Loucy (cell line): ENCODE measurements at regions not wholly inside any gene's neighbourhood (a gene's known extent, or its start where the extent isn't known, plus 50 kb on each side); places are given as distances from the start of the nearest gene placed in this dataset.

Source experiments
- H2AFZ ChIP-seq: fragments of 200-600 bp; sonication (generic); 2 replicates; pipeline ENCODE4 v1.6.0; 2016; ENCODE audit warnings: antibody characterized with exemption, mild to moderate bottlenecking, low read length, moderate library complexity
- H3F3A ChIP-seq: fragments of 200-600 bp; 2 replicates; pipeline ENCODE4 v1.6.0; 2016; ENCODE audit warnings: antibody characterized with exemption, low read depth, mild to moderate bottlenecking
- H3K27me3 ChIP-seq: fragments of 200-600 bp; sonication (generic); 2 replicates; pipeline ENCODE4 v1.6.1; 2014; ENCODE audit warnings: low read length, mild to moderate bottlenecking; ENCODE audit not compliant: insufficient read depth, poor library complexity, severe bottlenecking
- H3K36me3 ChIP-seq: fragments of 200-600 bp; sonication (generic); 2 replicates; pipeline ENCODE4 v1.6.1; 2016; ENCODE audit warnings: low read length; ENCODE audit not compliant: insufficient read depth
- H3K4me1 ChIP-seq: fragments of 200-600 bp; sonication (generic); 2 replicates; pipeline ENCODE4 v1.5.1; 2014; ENCODE audit warnings: low read length, mild to moderate bottlenecking; ENCODE audit not compliant: insufficient read depth, poor library complexity, severe bottlenecking
- H3K4me2 ChIP-seq: fragments of 200-600 bp; sonication (generic); 2 replicates; pipeline ENCODE4 v1.6.0; 2014; ENCODE audit warnings: antibody characterized with exemption, low read length, low read depth, mild to moderate bottlenecking; ENCODE audit not compliant: poor library complexity, severe bottlenecking
- H3K4me3 ChIP-seq: fragments of 200-600 bp; sonication (generic); 2 replicates; pipeline ENCODE4 v1.5.1; 2014; ENCODE audit warnings: low read length, mild to moderate bottlenecking, mixed read lengths; ENCODE audit not compliant: poor library complexity, severe bottlenecking
- H3K79me2 ChIP-seq: fragments of 200-600 bp; sonication (generic); 2 replicates; pipeline ENCODE4 v1.6.1; 2014; ENCODE audit warnings: low read length; ENCODE audit not compliant: insufficient read depth
- H3K9ac ChIP-seq: fragments of 200-600 bp; sonication (generic); 2 replicates; pipeline ENCODE4 v1.6.0; 2014; ENCODE audit warnings: mild to moderate bottlenecking, low read depth, low read length, moderate library complexity; ENCODE audit not compliant: poor library complexity, severe bottlenecking
- H3K9me2 ChIP-seq: fragments of 200-600 bp; sonication (generic); replicated peaks from 2 replicates; pipeline ENCODE4 v1.6.1; 2016; ENCODE audit warnings: low read depth, low read length, mixed read lengths
- H3K9me3 ChIP-seq: fragments of 200-600 bp; sonication (generic); 2 replicates; pipeline ENCODE4 v1.6.1; 2014; ENCODE audit warnings: mild to moderate bottlenecking, antibody characterized with exemption, low read length, low read depth; ENCODE audit not compliant: insufficient read depth
- H4K20me1 ChIP-seq: fragments of 200-600 bp; sonication (generic); 2 replicates; pipeline ENCODE4 v1.6.0; 2014; ENCODE audit warnings: antibody characterized with exemption, low read length, mild to moderate bottlenecking; ENCODE audit not compliant: insufficient read depth, poor library complexity, severe bottlenecking
- EZH2phosphoT487 ChIP-seq: fragments of 200-600 bp; IDR thresholded peaks from 2 replicates; pipeline ENCODE4 v1.6.1; 2018; ENCODE audit warnings: antibody characterized with exemption, mild to moderate bottlenecking, moderate library complexity, borderline replicate concordance
- TF ChIP-seq, protein P1 (sequence below): fragments of 200-600 bp; sonication (generic); conservative IDR thresholded peaks from 2 replicates; pipeline ENCODE4 v1.5.1; 2014; ENCODE audit warnings: mild to moderate bottlenecking, antibody characterized with exemption, low read length

DNA sequence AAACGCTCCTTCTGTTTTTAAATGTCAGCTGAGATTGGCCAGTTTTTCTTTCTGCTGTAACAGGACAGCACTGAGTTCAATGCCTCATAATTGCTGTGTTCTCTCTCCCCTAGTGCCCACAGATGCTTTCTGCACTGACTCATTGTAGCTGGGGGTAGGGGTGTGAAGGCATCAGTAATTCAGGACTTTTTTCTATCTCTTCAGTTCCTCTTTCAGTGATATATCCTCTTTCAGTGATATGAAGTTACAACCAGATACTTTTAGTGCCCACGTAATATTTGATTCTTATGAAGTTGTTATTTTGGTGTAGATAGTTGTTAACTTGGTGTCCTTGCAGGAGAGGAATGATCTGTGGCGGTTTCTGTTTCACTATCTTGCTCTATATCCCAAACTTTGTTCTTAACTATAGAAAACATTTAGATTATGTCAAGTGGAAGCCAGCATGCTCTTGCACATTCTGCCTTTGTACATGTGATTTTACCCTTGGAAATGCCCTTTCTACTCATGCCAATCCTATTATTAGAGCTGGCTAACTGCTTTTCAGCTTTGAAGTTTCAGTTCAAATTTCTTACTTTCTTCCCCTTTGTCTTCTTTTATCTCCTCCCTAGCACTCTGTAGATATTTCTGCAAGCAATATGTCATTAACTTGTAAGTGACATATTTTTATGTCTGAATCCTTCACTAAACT is 1258.4 kb downstream of the FAM133A start:
- Histone ChIP-seq H3K27me3 (no peaks in the 10 kb centered on the region), H4K20me1 (no peaks in the 10 kb centered on the region), H3K9me3 (no peaks in the 10 kb centered on the region), H3F3A (no peaks in the 10 kb centered on the region), H3K9me2 (no peaks in the 10 kb centered on the region), H3K4me3 (no peak overlapping the region), H3K79me2 (no peaks in the 10 kb centered on the region), H3K36me3 (no peaks in the 10 kb centered on the region), H3K4me2 (no peak overlapping the region), H3K4me1 (no peaks in the 10 kb centered on the region), H2AFZ (no peak overlapping the region), H3K9ac (no peak overlapping the region)
- TF ChIP-seq, protein P1, sequence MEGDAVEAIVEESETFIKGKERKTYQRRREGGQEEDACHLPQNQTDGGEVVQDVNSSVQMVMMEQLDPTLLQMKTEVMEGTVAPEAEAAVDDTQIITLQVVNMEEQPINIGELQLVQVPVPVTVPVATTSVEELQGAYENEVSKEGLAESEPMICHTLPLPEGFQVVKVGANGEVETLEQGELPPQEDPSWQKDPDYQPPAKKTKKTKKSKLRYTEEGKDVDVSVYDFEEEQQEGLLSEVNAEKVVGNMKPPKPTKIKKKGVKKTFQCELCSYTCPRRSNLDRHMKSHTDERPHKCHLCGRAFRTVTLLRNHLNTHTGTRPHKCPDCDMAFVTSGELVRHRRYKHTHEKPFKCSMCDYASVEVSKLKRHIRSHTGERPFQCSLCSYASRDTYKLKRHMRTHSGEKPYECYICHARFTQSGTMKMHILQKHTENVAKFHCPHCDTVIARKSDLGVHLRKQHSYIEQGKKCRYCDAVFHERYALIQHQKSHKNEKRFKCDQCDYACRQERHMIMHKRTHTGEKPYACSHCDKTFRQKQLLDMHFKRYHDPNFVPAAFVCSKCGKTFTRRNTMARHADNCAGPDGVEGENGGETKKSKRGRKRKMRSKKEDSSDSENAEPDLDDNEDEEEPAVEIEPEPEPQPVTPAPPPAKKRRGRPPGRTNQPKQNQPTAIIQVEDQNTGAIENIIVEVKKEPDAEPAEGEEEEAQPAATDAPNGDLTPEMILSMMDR: no peak
- TF ChIP-seq EZH2phosphoT487: no peak

DNA sequence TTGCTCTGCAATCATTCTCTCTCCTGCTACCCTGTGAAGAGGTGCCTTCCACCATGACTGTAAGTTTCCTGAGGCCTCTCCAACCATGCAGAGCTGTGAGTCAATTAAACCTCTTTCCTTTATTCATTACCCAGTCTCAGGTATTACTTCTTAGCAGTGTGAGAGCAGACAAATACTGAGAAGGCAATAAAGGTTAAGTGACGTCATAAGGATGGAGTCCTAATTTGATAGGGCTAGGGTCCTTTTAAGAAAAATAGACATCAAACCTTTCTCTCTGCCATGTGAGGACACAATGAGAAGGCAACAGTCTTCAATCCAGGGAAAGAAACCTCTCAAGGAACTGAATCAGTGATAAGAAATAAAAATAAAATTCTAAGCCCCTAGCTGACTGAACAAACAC is 1262.7 kb downstream of the FAM133A start:
- Histone ChIP-seq H3K9me2 (no peaks in the 10 kb centered on the region), H3K36me3 (no peaks in the 10 kb centered on the region), H3K9ac (no peak overlapping the region), H3K9me3 (no peaks in the 10 kb centered on the region), H2AFZ (no peak overlapping the region), H3K4me1 (no peaks in the 10 kb centered on the region), H4K20me1 (no peaks in the 10 kb centered on the region), H3K4me3 (no peak overlapping the region), H3K4me2 (no peak overlapping the region), H3K27me3 (no peaks in the 10 kb centered on the region), H3F3A (no peaks in the 10 kb centered on the region), H3K79me2 (no peaks in the 10 kb centered on the region)
- TF ChIP-seq, protein P1: no peak
- TF ChIP-seq EZH2phosphoT487: no peak

DNA sequence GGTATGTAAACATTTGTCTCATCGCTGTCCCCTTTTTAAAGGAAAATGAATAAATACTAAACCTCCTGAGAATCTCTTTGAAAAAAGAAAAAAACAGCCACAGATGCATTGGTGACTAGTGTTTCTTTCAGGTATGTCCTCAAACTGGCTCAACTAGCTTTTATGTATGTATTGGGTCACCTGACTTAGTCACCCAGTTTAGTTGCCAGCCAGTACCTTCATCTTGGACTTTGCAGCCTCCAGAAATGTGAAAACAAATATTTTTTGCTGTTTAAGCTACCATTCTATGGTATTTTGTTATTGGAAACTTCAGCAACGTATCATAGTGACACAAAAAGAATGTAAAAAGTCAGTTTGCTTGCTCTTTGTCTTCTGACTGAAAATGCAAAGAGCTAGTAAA is 1263.5 kb downstream of the FAM133A start:
- Histone ChIP-seq H2AFZ (no peak overlapping the region), H3K9ac (no peak overlapping the region), H3F3A (no peaks in the 10 kb centered on the region), H4K20me1 (no peaks in the 10 kb centered on the region), H3K4me2 (no peak overlapping the region), H3K9me2 (no peaks in the 10 kb centered on the region), H3K4me1 (no peaks in the 10 kb centered on the region), H3K36me3 (no peaks in the 10 kb centered on the region), H3K79me2 (no peaks in the 10 kb centered on the region), H3K9me3 (no peaks in the 10 kb centered on the region), H3K4me3 (no peak overlapping the region), H3K27me3 (no peaks in the 10 kb centered on the region)
- TF ChIP-seq, protein P1: no peak
- no peak for TF ChIP-seq EZH2phosphoT487
